ENCODE measurements at regions not wholly inside any gene's neighbourhood (a gene's known extent, or its start where the extent isn't known, plus 50 kb on each side); places are given as distances from the start of the nearest gene placed in this dataset.

DNA sequence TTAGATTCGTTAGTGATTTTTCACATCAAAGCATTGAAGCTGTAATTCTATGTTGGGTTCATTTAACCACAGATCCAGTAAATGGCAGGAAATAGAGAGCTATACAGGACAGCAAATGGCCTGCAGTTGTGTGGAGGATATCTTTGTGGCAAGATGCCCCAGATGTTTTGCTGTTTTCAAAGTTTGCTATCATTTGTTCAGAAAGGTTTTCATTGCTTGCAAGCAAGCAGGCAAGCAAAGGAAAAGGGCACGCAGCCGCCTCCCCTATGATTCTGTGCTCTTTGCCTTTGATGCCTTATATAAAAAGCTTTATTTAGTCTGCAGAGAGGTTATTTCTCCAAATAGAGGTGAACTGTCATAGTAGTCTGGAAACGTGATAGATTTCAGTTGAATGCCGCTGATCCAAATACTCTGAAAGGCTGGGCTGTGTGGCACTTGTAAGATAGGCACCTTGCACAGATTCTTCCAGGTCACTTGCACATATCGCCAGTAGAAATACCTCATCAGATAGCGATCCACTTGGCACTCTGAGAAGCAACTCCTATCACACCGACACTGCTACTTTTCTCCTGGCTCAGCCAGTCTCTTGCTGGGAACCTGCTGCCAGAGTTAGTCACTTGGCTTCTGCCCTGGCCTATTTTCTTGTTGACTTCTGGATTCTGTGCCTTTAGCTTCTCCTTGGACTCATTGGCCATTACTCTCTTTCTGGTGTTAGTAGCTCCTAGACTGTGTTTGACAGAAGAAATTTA lies 66.4 kb downstream of the UTRN start:
- TF ChIP-seq, protein P1, sequence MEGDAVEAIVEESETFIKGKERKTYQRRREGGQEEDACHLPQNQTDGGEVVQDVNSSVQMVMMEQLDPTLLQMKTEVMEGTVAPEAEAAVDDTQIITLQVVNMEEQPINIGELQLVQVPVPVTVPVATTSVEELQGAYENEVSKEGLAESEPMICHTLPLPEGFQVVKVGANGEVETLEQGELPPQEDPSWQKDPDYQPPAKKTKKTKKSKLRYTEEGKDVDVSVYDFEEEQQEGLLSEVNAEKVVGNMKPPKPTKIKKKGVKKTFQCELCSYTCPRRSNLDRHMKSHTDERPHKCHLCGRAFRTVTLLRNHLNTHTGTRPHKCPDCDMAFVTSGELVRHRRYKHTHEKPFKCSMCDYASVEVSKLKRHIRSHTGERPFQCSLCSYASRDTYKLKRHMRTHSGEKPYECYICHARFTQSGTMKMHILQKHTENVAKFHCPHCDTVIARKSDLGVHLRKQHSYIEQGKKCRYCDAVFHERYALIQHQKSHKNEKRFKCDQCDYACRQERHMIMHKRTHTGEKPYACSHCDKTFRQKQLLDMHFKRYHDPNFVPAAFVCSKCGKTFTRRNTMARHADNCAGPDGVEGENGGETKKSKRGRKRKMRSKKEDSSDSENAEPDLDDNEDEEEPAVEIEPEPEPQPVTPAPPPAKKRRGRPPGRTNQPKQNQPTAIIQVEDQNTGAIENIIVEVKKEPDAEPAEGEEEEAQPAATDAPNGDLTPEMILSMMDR (conservative IDR thresholded peaks at IDR 0.05) = no peak
- no peak for TF ChIP-seq ZFX (IDR thresholded peaks at IDR 0.05)

Measured in C4-2B (cell line).